Hematopoietic multipotent progenitor cell (in vitro differentiated cells): ENCODE measurements at regions not wholly inside any gene's neighbourhood (a gene's known extent, or its start where the extent isn't known, plus 50 kb on each side); places are given as distances from the start of the nearest gene placed in this dataset.

Experiments
- DNase-seq, 3 donors: peaks; one replicate each; pipeline ENCODE4 v3.0.0-alpha.2; 2011 to 2015; ENCODE audit warnings: low read depth in 2 of 3, low spot score in 2 of 3

- no peak for DNase-seq
Observed at GRCh38 chr6:105920071-105920470, 166.1 kb upstream of the PRDM1 start.

- DNase-seq: no peak
Observed at GRCh38 chr6:105917038-105917695, 169.0 kb upstream of the PRDM1 start.

DNA sequence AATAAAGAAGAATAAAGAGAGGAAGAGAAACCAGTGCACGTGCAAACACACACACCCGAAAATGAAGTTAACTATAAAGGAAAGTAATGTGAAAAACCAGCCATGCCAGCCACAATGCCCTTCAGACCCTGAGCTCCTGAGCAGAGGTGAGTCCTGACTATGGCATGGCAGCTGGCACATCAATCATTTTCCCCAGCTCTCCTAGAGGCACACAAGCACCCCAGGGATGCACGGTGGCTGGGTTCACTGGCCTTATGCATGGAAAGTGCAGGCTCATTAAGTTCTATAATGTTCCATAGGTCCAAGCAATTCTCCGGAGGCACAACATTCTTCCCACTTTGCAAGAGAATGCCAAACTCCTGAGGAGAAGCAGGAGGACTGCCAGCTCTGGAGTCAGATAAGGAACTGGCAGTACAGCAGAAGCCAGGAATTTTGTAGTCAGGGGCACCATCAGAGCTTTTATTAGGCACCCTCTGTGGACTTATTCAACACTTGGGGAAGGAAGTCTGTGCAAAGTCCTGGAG is 175.0 kb upstream of the PRDM1 start:
- no peak for DNase-seq

DNA sequence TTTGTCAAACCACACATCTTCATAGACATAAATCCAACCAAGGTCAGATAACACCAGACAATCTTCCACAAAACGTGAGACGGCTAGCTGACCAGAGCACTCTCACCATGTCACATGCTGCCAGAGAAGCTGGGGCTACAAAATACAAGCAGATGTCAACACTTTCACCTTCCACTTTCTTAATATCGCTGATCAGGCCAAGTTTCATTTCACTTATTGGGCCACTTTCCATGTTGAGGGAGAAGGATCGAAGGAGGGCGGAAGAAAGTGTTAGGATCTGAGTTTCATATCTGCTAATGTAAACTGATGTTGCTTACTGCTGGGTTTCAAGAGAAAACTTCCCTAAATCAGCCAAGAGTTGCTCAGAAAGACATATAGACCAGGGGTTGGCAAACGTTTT is 177.0 kb upstream of the PRDM1 start:
- DNase-seq: no peak

- no peak for DNase-seq
Observed at GRCh38 chr6:105907991-105908390, 178.1 kb upstream of the PRDM1 start.

DNA sequence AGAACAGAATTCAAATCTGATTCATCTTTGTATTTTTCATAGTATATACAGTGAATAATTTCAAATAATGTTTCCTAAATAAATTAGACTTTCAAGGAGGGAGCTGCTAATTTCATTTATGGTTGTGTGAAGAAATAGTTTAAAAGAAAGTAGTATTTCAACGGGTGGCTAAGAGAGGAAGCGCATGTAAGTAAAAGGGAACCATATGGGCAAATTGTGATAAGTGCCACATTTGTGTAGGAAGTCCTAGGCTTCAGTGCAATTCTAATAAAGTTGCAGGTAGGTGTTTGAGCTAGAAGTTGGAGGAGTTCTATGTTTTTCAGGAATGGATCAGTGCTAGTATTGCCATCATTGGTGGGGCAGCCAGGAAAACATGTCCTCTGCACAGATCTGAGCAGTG is 178.8 kb upstream of the PRDM1 start:
- DNase-seq: peak in 1 of 3 donors; percentile 12

DNA sequence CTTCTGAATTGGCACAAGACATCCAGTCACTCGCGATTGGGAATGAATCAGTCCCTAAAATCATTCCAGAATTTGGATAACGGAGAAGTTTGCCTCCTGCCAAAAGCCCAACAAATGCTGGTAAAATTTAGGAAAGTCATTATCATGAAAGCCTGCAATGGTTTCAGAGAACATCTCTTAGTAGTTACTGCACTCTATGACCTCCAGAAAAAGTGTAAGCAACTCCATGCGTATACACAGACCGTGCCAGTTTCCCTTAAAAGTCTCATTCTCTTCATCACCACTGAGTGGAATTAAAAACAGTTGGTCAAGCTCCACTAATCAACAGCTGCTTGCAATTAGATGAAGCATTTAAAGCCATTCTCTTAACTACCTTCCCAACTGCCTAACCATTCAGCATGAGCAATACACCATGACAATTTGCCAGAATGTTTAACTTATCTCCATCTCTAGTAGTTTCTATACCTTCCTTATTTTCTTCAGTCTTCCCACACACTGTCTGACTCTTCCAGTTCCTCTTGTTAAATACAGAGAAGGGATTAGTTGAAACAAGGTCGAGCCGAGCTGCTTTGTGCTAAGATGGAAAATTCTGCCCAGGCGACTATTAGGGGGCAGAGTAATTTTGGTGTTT is 183.6 kb upstream of the PRDM1 start:
- no peak for DNase-seq

GRCh38 chr6:105901583-105901982 is 184.6 kb upstream of the PRDM1 start:
- DNase-seq: no peak

- DNase-seq: peak in 2 of 3 donors; percentile 25 to 52
Observed at GRCh38 chr6:105900125-105900937, 185.8 kb upstream of the PRDM1 start.

DNA sequence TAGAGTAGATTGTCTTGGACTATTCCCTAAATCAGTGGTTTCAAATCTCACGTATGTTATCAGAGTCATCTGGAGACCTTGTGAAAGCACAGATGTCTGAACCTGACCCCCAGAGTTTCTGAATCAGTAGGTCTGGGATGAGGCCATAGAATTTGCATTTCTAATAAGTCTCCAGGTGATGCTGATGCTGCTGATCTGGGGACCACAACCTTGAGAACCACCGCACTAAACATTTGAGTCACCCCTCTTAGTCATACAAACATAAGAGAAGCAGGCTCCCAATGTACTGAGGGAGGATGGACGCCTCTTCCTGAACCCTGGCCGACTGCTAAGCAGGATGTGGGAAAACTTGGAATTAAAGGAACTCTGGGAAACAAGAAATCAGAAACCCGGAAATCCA is 187.8 kb upstream of the PRDM1 start:
- DNase-seq: no peak

- no peak for DNase-seq
Observed at GRCh38 chr6:105897131-105897530, 189.0 kb upstream of the PRDM1 start.

DNA sequence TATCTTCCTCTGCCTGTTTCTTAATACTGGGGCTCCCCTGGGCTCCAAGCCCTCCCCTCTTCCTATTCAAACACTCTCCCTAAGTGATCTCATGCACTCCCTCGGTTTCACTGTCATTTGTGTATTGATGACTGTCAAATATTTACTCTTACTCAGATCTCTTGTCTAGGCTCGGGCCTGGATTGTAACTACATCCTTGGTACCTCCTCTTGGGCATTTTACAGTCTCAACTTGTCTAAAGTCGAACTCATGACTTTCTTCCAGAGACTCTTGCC is 189.4 kb upstream of the PRDM1 start:
- no peak for DNase-seq

GRCh38 chr6:105896052-105896820 is 189.9 kb upstream of the PRDM1 start:
- no peak for DNase-seq

DNA sequence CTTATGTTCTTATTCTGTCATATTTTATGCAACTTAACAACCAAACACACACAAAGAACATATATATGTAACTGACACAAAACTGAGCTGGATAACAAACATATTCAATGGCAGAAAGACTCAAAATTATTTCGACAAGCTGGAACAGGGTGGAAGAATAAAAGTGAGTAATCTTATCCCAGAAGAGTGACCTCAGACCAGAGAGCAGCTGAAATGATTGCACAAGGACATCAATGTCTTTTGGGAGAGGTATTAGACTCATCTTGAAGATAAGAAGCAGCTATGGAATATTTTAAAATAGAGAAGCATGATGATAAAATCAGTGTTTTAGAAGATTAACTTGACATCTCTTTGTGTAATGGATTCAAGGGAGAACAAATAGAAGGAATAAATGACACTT is 191.6 kb upstream of the PRDM1 start:
- DNase-seq: no peak

DNA sequence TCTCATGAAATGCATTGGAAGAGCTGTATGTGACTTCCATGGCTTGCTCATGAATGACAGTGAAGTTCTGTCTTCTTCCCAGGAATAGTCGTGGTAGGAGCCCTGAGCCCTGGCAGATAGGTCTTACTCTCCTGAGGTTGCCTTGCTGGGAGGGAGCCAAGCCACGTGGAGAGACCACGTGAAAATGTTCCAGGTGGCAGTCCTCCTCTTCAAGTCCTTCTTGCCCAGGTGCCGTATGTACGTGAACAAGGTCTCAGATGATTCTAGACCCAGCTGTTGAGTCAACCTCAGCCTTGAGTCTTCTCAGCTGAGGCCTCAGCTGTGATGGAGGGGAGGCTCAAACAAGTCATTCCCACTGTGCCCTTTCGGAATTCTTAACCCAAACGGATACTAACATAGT is 192.4 kb upstream of the PRDM1 start:
- no peak for DNase-seq

- DNase-seq: peak in 2 of 3 donors; percentile 84 to 93
Observed at GRCh38 chr6:105892577-105893262, 193.4 kb upstream of the PRDM1 start.

DNA sequence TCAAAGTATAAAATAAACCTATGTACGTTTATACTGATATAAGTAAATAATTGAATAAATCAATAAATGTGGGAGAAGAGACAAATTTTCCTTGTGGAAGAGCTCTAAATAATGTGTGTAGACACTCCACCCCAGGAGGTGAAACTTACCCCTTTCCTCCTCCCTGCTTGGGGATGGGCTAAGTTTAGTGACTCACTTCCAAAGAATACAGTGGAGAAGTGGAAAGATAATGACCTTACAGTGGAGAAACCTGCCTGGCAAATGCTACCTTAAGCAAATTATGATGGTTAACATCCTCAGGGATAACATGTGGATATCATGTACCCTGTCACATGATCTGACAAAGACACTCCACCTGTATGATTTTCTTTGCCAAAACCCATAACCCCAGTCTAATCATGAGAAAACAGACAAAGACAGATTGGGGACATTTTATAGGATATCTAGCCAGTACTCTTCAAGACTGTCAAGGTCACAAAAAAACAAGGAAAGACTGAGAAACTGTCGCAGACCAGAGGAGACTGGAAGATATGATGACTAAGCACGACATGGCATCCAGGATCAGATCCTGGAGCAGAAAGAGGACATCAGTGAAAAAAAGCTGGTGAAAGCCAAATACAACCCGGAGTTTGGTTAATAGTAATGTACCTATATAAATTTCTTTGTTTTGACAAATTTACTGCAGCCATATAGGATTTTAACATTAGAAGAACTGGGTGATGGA is 195.5 kb upstream of the PRDM1 start:
- DNase-seq: no peak

DNA sequence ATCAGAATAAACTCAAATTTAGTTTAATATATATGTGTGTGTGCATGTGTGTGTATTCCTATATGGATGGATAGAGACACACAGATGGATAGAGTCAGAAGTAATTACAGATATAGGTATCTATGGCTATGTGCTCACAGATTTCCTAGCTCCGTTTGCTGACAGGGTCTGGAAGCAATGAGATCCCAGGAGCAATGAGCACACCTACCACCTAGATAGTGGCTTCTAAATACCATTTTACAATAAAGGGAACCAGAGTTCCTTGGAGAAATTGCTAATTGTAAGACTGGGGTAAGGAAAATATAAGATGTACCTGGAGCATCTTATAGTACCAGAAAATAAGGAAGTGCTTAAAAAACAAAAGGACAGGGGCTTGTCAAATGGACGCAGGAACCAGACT is 196.2 kb upstream of the PRDM1 start:
- DNase-seq: no peak

DNA sequence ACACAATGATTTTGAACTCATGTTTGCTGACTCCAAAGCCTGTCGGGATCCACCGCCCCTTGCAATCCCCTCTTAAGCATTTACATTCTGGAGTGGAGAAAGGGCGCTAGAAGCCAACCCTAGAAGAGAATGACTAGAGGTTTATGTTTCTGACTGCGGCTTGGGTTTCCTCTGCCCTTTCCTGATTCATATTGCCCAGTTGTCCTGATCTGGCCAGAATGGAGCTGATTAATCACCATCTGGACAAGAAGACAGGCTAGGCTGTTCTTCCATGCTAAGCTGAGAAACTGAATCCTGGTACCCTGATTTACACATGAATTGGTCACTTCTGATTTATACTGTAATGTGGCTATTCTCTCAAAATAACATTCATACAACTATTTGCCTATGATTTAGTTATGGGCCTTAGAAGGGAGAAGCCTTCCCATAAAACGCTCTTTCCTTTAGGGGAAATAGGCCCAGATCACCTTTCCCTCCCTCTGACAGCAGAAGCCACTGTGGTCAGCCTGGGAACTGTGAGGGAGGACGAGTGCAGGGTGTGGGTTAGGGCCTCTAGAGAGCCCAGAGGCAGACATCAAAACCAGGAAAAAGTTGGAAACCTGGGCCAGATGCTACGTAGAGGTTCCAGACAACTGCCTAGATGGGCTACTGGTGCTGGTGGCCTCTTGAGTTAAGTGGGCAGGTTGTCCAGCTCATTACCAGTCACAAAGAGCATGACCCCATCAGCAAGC is 199.2 kb upstream of the PRDM1 start:
- no peak for DNase-seq
